Osteoblast (primary cell): ENCODE measurements at regions not wholly inside any gene's neighbourhood (a gene's known extent, or its start where the extent isn't known, plus 50 kb on each side); places are given as distances from the start of the nearest gene placed in this dataset.
"Not testable (repeated sequence)": the region's sequence is repeated elsewhere in the genome, so short reads cannot be mapped to it uniquely, and the experiment has no call there.

ENCODE experiments used
- DNase-seq: peaks from one replicate; pipeline ENCODE4 v3.0.0; 2011; ENCODE audit warnings: low spot score, mixed read lengths; ENCODE audit not compliant: insufficient read length; ENCODE audit errors: missing footprints
- H2AFZ ChIP-seq: 2 replicates; pipeline ENCODE4 v1.6.0; 2011; ENCODE audit warnings: mild to moderate bottlenecking, low read length
- H3K27ac ChIP-seq: 2 replicates; pipeline ENCODE4 v1.5.1; 2011; ENCODE audit warnings: mild to moderate bottlenecking, low read depth, low read length, moderate library complexity
- H3K27me3 ChIP-seq: 2 replicates; pipeline ENCODE4 v1.6.0; 2012; ENCODE audit warnings: mild to moderate bottlenecking, control low read depth, inconsistent platforms, low read length, moderate library complexity; ENCODE audit not compliant: insufficient read depth
- H3K36me3 ChIP-seq: 2 replicates; pipeline ENCODE4 v1.5.1; 2011; ENCODE audit warnings: mild to moderate bottlenecking, low read length, control low read depth, moderate library complexity; ENCODE audit not compliant: insufficient read depth
- H3K4me1 ChIP-seq: 2 replicates; pipeline ENCODE4 v1.5.1; 2011; ENCODE audit warnings: mild to moderate bottlenecking, low read length, control low read depth, moderate library complexity; ENCODE audit not compliant: insufficient read depth
- H3K4me2 ChIP-seq: 2 replicates; pipeline ENCODE4 v1.6.0; 2011; ENCODE audit warnings: mild to moderate bottlenecking, low read length; ENCODE audit not compliant: insufficient read depth
- H3K4me3 ChIP-seq: fragments of 200-600 bp; sonication (generic); 3 replicates; pipeline ENCODE4 v1.5.1; 2012; ENCODE audit warnings: mild to moderate bottlenecking, low read length, inconsistent platforms; ENCODE audit not compliant: insufficient read depth
- H3K79me2 ChIP-seq: 2 replicates; pipeline ENCODE4 v1.6.0; 2012; ENCODE audit warnings: mild to moderate bottlenecking, low read length, control low read depth, inconsistent platforms; ENCODE audit not compliant: insufficient read depth
- H3K9me3 ChIP-seq: 2 replicates; pipeline ENCODE4 v1.5.1; 2011; ENCODE audit warnings: low read depth, low read length, control low read depth
- H4K20me1 ChIP-seq: 2 replicates; pipeline ENCODE4 v1.6.0; 2012; ENCODE audit warnings: mild to moderate bottlenecking, low read length, control low read depth; ENCODE audit not compliant: insufficient read depth
- TF ChIP-seq, protein P1 (sequence below): IDR thresholded peaks from 2 replicates; pipeline ENCODE4 v1.5.1; 2011; ENCODE audit warnings: mild to moderate bottlenecking, low read depth, low read length, moderate library complexity; ENCODE audit errors: extremely low read depth

DNA sequence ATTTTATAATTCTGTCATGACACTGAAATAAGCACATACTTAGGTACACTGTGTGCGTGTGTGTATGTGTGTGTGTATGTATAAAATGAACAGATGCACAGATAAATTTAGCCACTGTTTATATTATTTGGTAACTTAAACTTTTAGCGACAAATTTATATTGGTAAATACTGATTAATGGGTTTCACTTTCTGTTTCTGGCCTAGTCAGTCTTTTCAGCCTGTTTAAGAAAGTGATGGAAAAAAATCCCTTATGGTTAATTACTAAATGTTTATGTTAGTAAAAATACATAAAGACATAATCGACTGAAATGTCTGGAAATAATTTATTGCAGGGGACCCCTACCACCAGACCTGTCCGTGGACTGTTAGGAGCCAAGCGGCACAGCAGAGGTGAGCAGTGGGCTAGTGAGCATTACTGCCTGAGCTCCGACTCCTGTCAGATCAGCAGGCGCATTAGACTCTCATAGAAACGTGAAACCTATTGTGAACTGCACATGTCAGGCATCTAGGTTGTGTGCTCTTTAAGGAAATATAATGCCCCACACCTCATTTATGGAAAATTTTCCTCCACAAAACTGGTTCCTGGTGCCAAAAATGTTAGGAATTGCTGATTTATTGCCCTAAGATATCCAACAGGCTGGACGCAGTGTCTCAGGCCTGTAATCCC lies 717.4 kb downstream of the SI start:
- H3K4me2 ChIP-seq, result no peak overlapping the region
- H3K36me3 ChIP-seq, result no peaks in the 10 kb centered on the region
- no peak for DNase-seq
- no peak overlapping the region for H3K4me3 ChIP-seq
- no peaks in the 10 kb centered on the region for H4K20me1 ChIP-seq
- H3K27ac ChIP-seq, result no peak overlapping the region
- no peaks in the 10 kb centered on the region for H3K27me3 ChIP-seq
- H3K9me3 ChIP-seq, result peaks cover 4% of the 10 kb centered on the region
- no peaks in the 10 kb centered on the region for H3K4me1 ChIP-seq
- H2AFZ ChIP-seq, result no peak overlapping the region
- no peaks in the 10 kb centered on the region for H3K79me2 ChIP-seq
- TF ChIP-seq, protein P1, sequence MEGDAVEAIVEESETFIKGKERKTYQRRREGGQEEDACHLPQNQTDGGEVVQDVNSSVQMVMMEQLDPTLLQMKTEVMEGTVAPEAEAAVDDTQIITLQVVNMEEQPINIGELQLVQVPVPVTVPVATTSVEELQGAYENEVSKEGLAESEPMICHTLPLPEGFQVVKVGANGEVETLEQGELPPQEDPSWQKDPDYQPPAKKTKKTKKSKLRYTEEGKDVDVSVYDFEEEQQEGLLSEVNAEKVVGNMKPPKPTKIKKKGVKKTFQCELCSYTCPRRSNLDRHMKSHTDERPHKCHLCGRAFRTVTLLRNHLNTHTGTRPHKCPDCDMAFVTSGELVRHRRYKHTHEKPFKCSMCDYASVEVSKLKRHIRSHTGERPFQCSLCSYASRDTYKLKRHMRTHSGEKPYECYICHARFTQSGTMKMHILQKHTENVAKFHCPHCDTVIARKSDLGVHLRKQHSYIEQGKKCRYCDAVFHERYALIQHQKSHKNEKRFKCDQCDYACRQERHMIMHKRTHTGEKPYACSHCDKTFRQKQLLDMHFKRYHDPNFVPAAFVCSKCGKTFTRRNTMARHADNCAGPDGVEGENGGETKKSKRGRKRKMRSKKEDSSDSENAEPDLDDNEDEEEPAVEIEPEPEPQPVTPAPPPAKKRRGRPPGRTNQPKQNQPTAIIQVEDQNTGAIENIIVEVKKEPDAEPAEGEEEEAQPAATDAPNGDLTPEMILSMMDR, result no peak

DNA sequence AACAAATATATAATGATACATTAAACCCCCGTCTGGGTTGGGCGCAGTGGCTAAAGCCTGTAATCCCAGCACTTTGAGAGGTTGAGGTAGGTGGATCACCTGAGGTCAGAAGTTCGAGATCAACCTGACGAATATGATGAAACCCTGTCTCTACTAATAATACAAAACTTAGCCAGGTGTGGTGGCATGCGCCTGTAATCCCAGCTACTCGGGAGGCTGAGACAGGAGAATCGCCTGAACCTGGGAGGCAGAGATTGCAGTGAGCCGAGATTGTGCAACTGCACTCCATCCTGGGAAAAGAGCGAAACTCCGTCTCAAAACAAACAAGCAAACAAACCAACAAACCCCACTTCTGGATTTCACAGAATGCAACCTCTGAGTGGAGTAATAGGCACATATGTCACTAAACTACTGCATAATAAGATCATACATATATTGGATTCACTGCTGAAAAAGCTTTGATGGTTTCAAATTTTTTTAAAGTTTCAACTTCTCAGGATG lies 718.2 kb downstream of the SI start:
- TF ChIP-seq, protein P1, result no peak
- Histone ChIP-seq H3K4me3 (no peak overlapping the region), H3K9me3 (peaks cover 4% of the 10 kb centered on the region), H3K36me3 (no peaks in the 10 kb centered on the region), H3K4me1 (no peaks in the 10 kb centered on the region), H3K4me2 (no peak overlapping the region), H2AFZ (no peak overlapping the region), H3K27me3 (no peaks in the 10 kb centered on the region), H3K79me2 (no peaks in the 10 kb centered on the region), H3K27ac (no peak overlapping the region), H4K20me1 (no peaks in the 10 kb centered on the region)
- no peak for DNase-seq

DNA sequence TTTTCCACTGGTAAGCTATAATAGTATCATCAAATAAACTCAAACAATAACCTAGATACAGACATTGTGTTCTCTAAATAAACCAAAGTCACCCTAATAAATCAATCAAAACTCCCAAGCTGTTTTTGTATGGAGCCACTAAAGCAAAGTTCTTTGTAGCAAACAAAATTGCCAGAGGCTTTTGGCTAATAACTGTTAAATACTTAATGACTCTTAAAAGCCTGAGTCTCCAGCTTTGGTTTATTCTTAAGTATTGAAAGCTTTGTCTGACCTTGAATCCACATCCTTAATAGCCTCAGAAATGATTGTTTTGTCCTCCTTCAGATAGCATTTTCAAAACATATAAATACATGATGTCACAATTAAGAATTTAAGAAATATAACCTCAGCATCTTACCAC lies 725.3 kb downstream of the SI start:
- DNase-seq, result no peak
- Histone ChIP-seq H3K4me1 (no peaks in the 10 kb centered on the region), H3K4me3 (no peak overlapping the region), H3K79me2 (no peaks in the 10 kb centered on the region), H3K27ac (no peak overlapping the region), H3K27me3 (no peaks in the 10 kb centered on the region), H3K36me3 (no peaks in the 10 kb centered on the region), H3K9me3 (peaks cover 7% of the 10 kb centered on the region), H4K20me1 (no peaks in the 10 kb centered on the region), H2AFZ (no peak overlapping the region), H3K4me2 (no peak overlapping the region)
- TF ChIP-seq, protein P1, result no peak

DNA sequence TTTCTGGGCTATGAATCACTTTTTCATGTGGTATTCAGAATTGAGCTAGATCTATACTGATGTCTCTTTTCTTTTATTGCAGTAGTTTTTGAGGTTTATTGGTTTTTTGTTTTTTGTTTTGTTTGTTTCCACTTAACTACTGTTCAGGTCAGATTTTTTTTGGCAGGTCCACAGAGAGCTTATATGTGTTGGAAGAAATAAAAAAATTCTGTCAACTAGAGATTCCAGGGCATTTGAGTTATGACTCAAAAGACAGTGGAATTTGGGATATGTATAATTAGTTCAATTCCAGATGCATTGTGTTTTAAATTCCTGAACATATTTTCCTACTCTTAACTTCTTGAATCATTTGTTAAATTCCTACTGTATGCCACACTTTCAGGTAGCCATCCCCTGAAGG lies 727.2 kb downstream of the SI start:
- no peaks in the 10 kb centered on the region for H3K79me2 ChIP-seq
- H4K20me1 ChIP-seq, result no peaks in the 10 kb centered on the region
- H3K4me2 ChIP-seq, result no peak overlapping the region
- H3K4me1 ChIP-seq, result no peaks in the 10 kb centered on the region
- no peak overlapping the region for H3K4me3 ChIP-seq
- no peaks in the 10 kb centered on the region for H3K36me3 ChIP-seq
- no peak for DNase-seq
- no peak overlapping the region for H2AFZ ChIP-seq
- TF ChIP-seq, protein P1, result no peak
- no peaks in the 10 kb centered on the region for H3K27me3 ChIP-seq
- no peak overlapping the region for H3K27ac ChIP-seq
- H3K9me3 ChIP-seq, result peaks cover 3% of the 10 kb centered on the region

DNA sequence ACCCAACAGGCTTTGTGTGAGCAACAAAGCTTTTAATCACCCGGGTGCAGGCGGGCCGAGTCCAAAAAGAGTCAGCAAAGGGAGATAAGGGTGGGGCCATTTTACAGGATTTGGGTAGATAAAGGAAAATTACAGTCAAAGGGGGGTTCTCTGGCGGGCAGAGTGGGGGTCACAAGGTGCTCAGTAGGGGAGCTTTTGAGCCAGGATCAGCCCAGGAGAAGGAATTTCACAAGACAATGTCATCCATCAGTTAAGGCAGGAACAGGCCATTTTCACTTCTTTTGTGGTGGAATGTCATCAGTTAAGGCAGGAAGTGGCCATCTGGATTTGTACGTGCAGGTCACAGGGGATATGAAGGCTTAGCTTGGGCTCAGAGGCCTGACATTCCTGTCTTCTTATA lies 736.1 kb downstream of the SI start:
- H3K27ac ChIP-seq, H3K27me3 ChIP-seq, H3K36me3 ChIP-seq, H3K4me1 ChIP-seq, H2AFZ ChIP-seq, H3K79me2 ChIP-seq, DNase-seq, H3K4me3 ChIP-seq, H4K20me1 ChIP-seq, H3K4me2 ChIP-seq, H3K9me3 ChIP-seq: not testable (repeated sequence)
